ENCODE measurements at regions not wholly inside any gene's neighbourhood (a gene's known extent, or its start where the extent isn't known, plus 50 kb on each side); places are given as distances from the start of the nearest gene placed in this dataset.

- TF ChIP-seq POLR2AphosphoS5 (IDR thresholded peaks at IDR 0.05), result no peak
- TF ChIP-seq, protein P1, sequence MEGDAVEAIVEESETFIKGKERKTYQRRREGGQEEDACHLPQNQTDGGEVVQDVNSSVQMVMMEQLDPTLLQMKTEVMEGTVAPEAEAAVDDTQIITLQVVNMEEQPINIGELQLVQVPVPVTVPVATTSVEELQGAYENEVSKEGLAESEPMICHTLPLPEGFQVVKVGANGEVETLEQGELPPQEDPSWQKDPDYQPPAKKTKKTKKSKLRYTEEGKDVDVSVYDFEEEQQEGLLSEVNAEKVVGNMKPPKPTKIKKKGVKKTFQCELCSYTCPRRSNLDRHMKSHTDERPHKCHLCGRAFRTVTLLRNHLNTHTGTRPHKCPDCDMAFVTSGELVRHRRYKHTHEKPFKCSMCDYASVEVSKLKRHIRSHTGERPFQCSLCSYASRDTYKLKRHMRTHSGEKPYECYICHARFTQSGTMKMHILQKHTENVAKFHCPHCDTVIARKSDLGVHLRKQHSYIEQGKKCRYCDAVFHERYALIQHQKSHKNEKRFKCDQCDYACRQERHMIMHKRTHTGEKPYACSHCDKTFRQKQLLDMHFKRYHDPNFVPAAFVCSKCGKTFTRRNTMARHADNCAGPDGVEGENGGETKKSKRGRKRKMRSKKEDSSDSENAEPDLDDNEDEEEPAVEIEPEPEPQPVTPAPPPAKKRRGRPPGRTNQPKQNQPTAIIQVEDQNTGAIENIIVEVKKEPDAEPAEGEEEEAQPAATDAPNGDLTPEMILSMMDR (IDR thresholded peaks at IDR 0.05), result no peak
- TF ChIP-seq POLR2A (IDR thresholded peaks at IDR 0.05), result no peak
- TF ChIP-seq EP300 (IDR thresholded peaks at IDR 0.05), result no peak
Measured at GRCh38 chr7:124514471-124514870, 251.1 kb downstream of the GPR37 start.
